HEK293 (cell line): ENCODE measurements at regions not wholly inside any gene's neighbourhood (a gene's known extent, or its start where the extent isn't known, plus 50 kb on each side); places are given as distances from the start of the nearest gene placed in this dataset.

ENCODE experiments used
- BCL11A ChIP-seq: fragments of 450-650 bp; formaldehyde crosslinking; IDR thresholded peaks from 2 replicates; pipeline ENCODE4 v1.5.1; 2016; ENCODE audit warnings: low read depth, missing biosample characterization, missing genetic modification characterization
- BCL11B ChIP-seq: fragments of 450-650 bp; formaldehyde crosslinking; IDR thresholded peaks from 2 replicates; pipeline ENCODE4 v1.5.1; 2016; ENCODE audit warnings: low read depth, missing biosample characterization, missing genetic modification characterization
- BCL6B ChIP-seq: fragments of 450-650 bp; formaldehyde crosslinking; IDR thresholded peaks from 2 replicates; pipeline ENCODE4 v1.5.1; 2017; ENCODE audit warnings: missing biosample characterization, missing genetic modification characterization
- GLIS1 ChIP-seq: fragments of 450-650 bp; formaldehyde crosslinking; IDR thresholded peaks from 2 replicates; pipeline ENCODE4 v1.5.1; 2016; ENCODE audit warnings: missing biosample characterization, missing genetic modification characterization
- KLF8 ChIP-seq: fragments of 450-650 bp; formaldehyde crosslinking; IDR thresholded peaks from 2 replicates; pipeline ENCODE4 v1.5.1; 2016; ENCODE audit warnings: missing biosample characterization, missing genetic modification characterization
- MYNN ChIP-seq: fragments of 450-650 bp; formaldehyde crosslinking; IDR thresholded peaks from 2 replicates; pipeline ENCODE4 v1.5.1; 2016; ENCODE audit warnings: missing biosample characterization, missing genetic modification characterization, borderline replicate concordance
- SALL2 ChIP-seq: fragments of 450-650 bp; formaldehyde crosslinking; IDR thresholded peaks from 2 replicates; pipeline ENCODE4 v1.5.0; 2017; ENCODE audit warnings: missing biosample characterization, mild to moderate bottlenecking, missing genetic modification characterization, borderline replicate concordance
- SP3 ChIP-seq: fragments of 450-650 bp; formaldehyde crosslinking; IDR thresholded peaks from 2 replicates; pipeline ENCODE4 v1.5.1; 2016; ENCODE audit warnings: missing biosample characterization, missing genetic modification characterization
- ZBTB11 ChIP-seq: fragments of 450-650 bp; formaldehyde crosslinking; conservative IDR thresholded peaks from 2 replicates; pipeline ENCODE4 v1.5.1; 2016; ENCODE audit warnings: low read depth, missing biosample characterization, missing genetic modification characterization
- ZBTB21 ChIP-seq: fragments of 450-650 bp; formaldehyde crosslinking; IDR thresholded peaks from 2 replicates; pipeline ENCODE4 v1.5.1; 2017; ENCODE audit warnings: missing biosample characterization, missing genetic modification characterization
- ZBTB48 ChIP-seq: fragments of 450-650 bp; formaldehyde crosslinking; IDR thresholded peaks from 2 replicates; pipeline ENCODE4 v1.5.1; 2016; ENCODE audit warnings: missing biosample characterization, missing genetic modification characterization
- ZBTB49 ChIP-seq: fragments of 450-650 bp; formaldehyde crosslinking; IDR thresholded peaks from 2 replicates; pipeline ENCODE4 v1.5.1; 2016; ENCODE audit warnings: missing biosample characterization, missing genetic modification characterization, low read depth
- ZNF112 ChIP-seq: fragments of 450-650 bp; formaldehyde crosslinking; IDR thresholded peaks from 2 replicates; pipeline ENCODE4 v1.5.0; 2017; ENCODE audit warnings: missing biosample characterization, missing genetic modification characterization
- ZNF184 ChIP-seq: fragments of 450-650 bp; IDR thresholded peaks from 2 replicates; pipeline ENCODE4 v1.5.1; 2018; ENCODE audit warnings: missing biosample characterization, mild to moderate bottlenecking, missing genetic modification characterization
- ZNF211 ChIP-seq: fragments of 450-650 bp; formaldehyde crosslinking; IDR thresholded peaks from 2 replicates; pipeline ENCODE4 v1.5.1; 2016; ENCODE audit warnings: low read depth, missing biosample characterization, missing genetic modification characterization
- ZNF24 ChIP-seq: fragments of 450-650 bp; formaldehyde crosslinking; IDR thresholded peaks from 2 replicates; pipeline ENCODE4 v1.5.1; 2016; ENCODE audit warnings: missing biosample characterization, missing genetic modification characterization
- ZNF266 ChIP-seq: fragments of 450-650 bp; formaldehyde crosslinking; IDR thresholded peaks from 2 replicates; pipeline ENCODE4 v1.5.1; 2016; ENCODE audit warnings: missing biosample characterization, missing genetic modification characterization, low read depth
- ZNF394 ChIP-seq: fragments of 450-650 bp; formaldehyde crosslinking; IDR thresholded peaks from 2 replicates; pipeline ENCODE4 v1.5.1; 2016; ENCODE audit warnings: missing biosample characterization, missing genetic modification characterization, mild to moderate bottlenecking, moderate library complexity, borderline replicate concordance
- ZNF548 ChIP-seq: fragments of 450-650 bp; formaldehyde crosslinking; IDR thresholded peaks from 2 replicates; pipeline ENCODE4 v1.5.1; 2016; ENCODE audit warnings: missing biosample characterization, missing genetic modification characterization
- ZNF624 ChIP-seq: fragments of 450-650 bp; formaldehyde crosslinking; IDR thresholded peaks from 2 replicates; pipeline ENCODE4 v1.5.1; 2017; ENCODE audit warnings: missing biosample characterization, missing genetic modification characterization
- ZNF645 ChIP-seq: fragments of 450-650 bp; formaldehyde crosslinking; IDR thresholded peaks from 2 replicates; pipeline ENCODE4; 2016; ENCODE audit warnings: missing biosample characterization, missing genetic modification characterization
- ZNF777 ChIP-seq: fragments of 450-650 bp; formaldehyde crosslinking; IDR thresholded peaks from 2 replicates; pipeline ENCODE4 v1.5.1; 2017; ENCODE audit warnings: missing biosample characterization, missing genetic modification characterization, borderline replicate concordance
- ZSCAN30 ChIP-seq: fragments of 450-650 bp; IDR thresholded peaks from 2 replicates; pipeline ENCODE4 v1.5.1; 2018; ENCODE audit warnings: missing biosample characterization, mild to moderate bottlenecking, missing genetic modification characterization, moderate library complexity
- TF ChIP-seq, protein P1 (sequence below): fragments of 450-650 bp; formaldehyde crosslinking; IDR thresholded peaks from 2 replicates; pipeline ENCODE4 v1.5.1; 2016; ENCODE audit warnings: missing biosample characterization, missing genetic modification characterization
- TF ChIP-seq, protein P2 (sequence below): fragments of 450-650 bp; formaldehyde crosslinking; IDR thresholded peaks from 2 replicates; pipeline ENCODE4 v1.5.1; 2016; ENCODE audit warnings: missing biosample characterization, missing genetic modification characterization

GRCh38 chr2:223469270-223470046 is 132.7 kb downstream of the SCG2 start (continued):
- TF ChIP-seq ZNF184 (no peak), ZNF777 (no peak), ZNF266 (tag by site-specific recombination) (no peak), ZNF548 (tag by site-specific recombination) (no peak), SALL2 (no peak), ZNF394 (tag by site-specific recombination) (peak; percentile 79), ZBTB21 (tag by site-specific recombination) (peak; percentile 80), BCL6B (tag by site-specific recombination) (no peak), ZBTB48 (tag by site-specific recombination) (no peak), SP3 (tag by site-specific recombination) (no peak), BCL11A (tag by site-specific recombination) (no peak), ZNF645 (tag by site-specific recombination) (no peak), ZSCAN30 (tag by site-specific recombination) (no peak), BCL11B (tag by site-specific recombination) (no peak), ZNF24 (tag by site-specific recombination) (peak; percentile 55; the same call in 1 of the 2 replicates), ZNF211 (tag by site-specific recombination) (no peak), ZNF624 (tag by site-specific recombination) (no peak), ZNF112 (tag by site-specific recombination) (no peak), ZBTB49 (tag by site-specific recombination) (no peak), GLIS1 (tag by site-specific recombination) (peak; percentile 54), MYNN (tag by site-specific recombination) (no peak), ZBTB11 (tag by site-specific recombination) (no peak), KLF8 (tag by site-specific recombination) (no peak)
- TF ChIP-seq, protein P1, sequence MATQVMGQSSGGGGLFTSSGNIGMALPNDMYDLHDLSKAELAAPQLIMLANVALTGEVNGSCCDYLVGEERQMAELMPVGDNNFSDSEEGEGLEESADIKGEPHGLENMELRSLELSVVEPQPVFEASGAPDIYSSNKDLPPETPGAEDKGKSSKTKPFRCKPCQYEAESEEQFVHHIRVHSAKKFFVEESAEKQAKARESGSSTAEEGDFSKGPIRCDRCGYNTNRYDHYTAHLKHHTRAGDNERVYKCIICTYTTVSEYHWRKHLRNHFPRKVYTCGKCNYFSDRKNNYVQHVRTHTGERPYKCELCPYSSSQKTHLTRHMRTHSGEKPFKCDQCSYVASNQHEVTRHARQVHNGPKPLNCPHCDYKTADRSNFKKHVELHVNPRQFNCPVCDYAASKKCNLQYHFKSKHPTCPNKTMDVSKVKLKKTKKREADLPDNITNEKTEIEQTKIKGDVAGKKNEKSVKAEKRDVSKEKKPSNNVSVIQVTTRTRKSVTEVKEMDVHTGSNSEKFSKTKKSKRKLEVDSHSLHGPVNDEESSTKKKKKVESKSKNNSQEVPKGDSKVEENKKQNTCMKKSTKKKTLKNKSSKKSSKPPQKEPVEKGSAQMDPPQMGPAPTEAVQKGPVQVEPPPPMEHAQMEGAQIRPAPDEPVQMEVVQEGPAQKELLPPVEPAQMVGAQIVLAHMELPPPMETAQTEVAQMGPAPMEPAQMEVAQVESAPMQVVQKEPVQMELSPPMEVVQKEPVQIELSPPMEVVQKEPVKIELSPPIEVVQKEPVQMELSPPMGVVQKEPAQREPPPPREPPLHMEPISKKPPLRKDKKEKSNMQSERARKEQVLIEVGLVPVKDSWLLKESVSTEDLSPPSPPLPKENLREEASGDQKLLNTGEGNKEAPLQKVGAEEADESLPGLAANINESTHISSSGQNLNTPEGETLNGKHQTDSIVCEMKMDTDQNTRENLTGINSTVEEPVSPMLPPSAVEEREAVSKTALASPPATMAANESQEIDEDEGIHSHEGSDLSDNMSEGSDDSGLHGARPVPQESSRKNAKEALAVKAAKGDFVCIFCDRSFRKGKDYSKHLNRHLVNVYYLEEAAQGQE, result no peak
- TF ChIP-seq, protein P2, sequence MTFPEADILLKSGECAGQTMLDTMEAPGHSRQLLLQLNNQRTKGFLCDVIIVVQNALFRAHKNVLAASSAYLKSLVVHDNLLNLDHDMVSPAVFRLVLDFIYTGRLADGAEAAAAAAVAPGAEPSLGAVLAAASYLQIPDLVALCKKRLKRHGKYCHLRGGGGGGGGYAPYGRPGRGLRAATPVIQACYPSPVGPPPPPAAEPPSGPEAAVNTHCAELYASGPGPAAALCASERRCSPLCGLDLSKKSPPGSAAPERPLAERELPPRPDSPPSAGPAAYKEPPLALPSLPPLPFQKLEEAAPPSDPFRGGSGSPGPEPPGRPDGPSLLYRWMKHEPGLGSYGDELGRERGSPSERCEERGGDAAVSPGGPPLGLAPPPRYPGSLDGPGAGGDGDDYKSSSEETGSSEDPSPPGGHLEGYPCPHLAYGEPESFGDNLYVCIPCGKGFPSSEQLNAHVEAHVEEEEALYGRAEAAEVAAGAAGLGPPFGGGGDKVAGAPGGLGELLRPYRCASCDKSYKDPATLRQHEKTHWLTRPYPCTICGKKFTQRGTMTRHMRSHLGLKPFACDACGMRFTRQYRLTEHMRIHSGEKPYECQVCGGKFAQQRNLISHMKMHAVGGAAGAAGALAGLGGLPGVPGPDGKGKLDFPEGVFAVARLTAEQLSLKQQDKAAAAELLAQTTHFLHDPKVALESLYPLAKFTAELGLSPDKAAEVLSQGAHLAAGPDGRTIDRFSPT (tag by site-specific recombination), result peak; percentile 68; the same call in 1 of the 2 replicates
